Stimulated activated CD4-positive, alpha-beta T cell treated with anti-CD3 and anti-CD28 coated beads, Interleukin-15, amount 100 ng/mL, for 1 hour (primary cell): ENCODE measurements at regions not wholly inside any gene's neighbourhood (a gene's known extent, or its start where the extent isn't known, plus 50 kb on each side); places are given as distances from the start of the nearest gene placed in this dataset.

ENCODE experiments used
- DNase-seq, 2 donors: peaks; one replicate each; pipeline ENCODE4 v3.0.0-alpha.2; 2020; ENCODE audit warnings: low read depth in 1 of 2, low spot score in 1 of 2

DNA sequence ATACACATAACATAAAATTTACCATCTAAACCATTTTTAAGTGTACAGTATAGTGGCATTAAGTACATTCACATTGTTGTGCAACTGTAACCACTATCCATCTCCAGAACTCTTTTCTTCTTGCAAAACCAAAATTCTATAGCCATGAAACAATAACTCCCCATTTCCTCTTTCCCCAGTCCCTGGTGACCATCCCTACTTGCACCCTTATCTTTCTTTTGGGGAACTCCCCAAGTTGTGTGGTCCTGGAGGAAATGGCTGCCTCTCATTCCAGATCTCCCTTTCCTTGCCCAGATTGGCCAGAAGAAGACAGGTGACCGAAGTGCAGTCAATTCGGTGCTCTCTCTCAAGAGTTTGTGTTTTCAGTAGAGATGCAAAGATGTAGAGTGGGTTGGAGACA is 389.6 kb upstream of the C1orf87 start:
- no peak for DNase-seq

DNA sequence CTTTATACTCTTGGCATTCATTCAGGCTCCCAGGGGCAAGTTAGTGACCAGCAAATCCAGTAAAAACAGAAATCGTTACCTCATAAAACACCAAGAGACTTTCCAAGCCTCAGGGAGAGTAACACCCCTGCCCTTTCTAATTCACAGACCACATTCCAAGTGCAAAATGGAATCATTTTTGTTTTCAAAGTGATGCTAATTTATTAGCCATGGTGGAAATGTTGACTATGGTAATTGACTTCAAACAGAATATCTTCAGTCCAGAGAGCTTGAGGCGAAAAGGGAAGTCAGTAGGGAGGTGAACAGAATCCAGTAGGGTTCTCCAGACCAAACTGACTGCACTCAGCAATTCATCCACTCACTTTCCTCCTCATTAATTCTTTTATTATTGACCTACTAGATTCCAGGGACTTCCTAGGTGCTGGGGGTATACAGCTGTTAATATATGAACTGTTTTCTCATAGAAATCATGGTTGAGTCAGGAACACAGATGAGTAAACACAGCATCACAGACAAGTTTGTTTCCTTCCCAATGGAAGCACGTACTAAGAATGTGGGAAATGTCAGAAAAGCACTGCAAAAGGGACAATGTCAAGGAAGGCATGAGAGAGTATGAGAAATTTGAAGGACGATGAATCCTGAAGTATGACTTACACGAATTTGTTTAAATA is 388.5 kb upstream of the C1orf87 start:
- DNase-seq, result no peak

DNA sequence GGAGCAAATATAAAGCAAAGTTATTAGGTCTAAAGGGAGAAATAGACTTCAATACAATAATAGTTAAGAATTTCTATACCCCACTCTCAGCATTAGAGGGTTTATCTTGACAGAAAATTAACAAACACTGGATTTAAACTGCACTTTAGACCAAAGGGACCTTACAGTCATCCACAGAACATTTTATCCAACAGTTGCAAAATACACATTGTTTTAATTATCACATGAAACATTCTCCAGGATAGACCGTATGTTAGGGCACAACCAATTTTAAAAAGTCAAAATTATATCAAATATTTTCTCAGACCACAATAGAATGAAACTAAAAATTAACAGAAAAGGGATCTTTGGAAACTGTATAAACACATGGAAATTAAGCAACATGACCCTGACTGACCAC is 384.5 kb upstream of the C1orf87 start:
- DNase-seq, result no peak

DNA sequence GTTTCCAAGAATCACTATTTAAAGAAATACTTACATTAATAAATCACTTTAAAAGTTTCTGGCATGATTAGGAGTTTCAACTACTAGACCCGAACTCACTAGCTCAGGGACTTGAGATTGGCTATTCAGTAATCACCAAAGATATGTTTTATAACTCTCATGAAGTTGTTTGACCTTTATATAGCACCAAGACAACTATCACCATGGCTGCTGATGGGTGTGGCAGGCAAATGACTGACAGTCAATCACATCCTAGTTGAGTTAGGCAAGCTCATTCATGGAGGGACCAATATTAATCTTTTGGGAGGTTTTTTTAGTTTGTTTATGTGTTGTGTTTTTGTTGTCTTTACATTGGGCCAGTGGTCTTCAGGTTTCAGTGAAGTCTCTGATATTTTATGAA is 376.3 kb upstream of the C1orf87 start:
- DNase-seq, result no peak

DNA sequence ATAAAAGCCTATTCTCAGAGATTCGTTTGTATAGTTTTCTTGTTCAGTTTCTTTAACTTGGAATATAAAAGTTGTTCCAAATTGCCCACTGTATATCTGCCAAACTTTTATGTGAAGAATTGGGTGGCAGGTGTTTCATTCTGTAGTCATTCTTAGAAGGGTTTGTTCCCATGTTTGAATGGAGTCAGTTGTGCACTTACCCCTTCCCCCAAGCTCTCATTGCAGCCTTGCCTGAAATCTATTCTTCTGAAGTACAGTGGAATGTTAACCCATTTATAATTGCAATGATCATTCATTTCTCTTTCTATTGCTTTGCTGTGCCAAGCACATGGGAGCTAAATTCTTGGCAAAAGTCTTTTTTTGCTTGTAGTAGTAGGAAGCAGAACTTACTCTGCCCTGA is 375.3 kb upstream of the C1orf87 start:
- DNase-seq, result no peak

DNA sequence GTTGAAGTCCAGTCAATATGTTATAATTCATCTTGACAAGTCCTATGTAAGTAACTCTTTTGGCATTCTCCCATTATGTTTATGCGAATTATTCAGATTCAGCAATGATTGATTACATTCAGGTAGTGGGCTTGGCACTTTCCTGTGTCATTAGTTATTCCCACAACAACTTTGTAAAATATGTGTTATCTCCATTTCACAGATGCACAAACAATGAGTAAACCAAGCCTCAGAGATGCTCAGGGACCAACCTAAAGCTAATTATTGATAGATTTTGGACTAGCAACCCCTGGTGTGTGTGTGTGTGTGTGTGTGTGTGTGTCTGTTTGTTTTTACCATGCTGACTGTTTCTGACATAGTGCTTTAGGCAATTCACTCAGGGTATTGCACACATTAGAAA is 371.1 kb upstream of the C1orf87 start:
- DNase-seq, result no peak

DNA sequence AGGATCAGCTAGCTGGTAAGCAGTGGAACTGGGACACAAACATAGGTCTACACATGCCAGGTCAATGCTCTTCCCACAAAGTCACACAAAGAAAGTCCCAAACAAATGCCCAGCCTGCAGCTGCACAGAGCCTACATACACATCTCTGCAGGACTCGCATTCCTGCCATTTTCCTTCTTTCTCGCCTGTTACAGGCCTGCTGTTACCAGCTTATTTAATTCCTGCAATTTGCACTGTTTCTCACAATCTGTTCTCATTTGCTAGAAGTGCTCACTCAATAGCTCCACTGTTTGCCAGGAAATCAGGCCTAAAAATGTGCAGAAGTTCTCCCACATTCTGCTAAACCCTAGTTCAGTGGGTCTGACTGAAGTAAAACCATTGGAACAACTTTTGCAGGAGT is 362.6 kb upstream of the C1orf87 start:
- DNase-seq, result no peak

DNA sequence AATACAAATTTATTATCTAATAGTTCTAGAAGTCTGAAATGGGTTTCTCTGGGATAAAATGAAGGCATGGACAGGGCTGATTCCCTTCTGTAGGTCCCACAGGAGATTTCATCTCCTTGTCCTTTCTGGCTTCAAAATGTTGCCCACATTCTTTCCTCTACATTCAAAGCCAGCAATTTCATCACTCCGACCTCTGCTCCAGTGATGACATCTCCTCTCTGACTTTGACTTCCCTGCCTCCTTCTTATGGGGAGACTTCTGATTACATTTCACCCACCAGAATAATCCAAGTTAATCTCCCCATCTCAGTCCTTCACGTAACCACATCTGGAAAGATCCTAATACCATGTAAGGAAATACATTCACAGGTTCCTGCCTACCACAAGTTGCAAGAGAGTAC is 358.0 kb upstream of the C1orf87 start:
- DNase-seq, result no peak

DNA sequence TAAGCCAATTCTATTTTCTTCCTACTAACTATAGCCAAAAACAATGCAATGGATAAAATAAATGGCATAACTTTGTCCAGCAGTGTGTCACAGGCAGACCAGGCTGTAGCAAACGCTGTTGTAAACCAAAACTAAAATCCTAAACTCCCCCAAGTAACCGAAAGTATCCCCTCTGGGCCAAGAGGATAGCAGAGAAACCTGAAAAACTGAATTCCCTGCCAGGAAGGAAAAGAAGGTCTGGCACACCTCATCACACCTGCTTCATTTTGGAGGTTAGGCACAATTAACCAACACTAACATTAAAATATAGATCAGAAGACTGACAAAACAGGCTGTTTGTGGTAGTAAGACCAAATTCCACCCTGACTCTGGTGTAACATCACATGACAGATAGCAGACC is 356.8 kb upstream of the C1orf87 start:
- no peak for DNase-seq

DNA sequence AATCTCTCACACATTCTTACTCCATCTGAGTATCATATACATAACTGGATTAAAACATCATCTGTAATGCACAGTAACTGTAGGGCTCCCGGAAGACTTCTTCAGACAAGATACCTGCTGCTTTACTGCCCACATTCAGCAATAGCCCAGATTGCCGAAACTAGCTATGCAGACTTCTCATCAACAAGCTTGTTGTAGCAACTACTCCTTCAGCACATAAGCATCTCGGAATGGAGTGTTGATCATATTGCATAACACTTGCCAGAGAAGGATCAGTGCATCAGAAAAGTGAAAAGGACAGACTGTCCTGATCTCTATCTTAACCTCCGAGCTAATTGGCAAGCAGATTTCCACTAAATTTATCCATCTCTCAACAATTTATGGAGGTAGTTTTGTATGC is 354.6 kb upstream of the C1orf87 start:
- DNase-seq, result no peak

DNA sequence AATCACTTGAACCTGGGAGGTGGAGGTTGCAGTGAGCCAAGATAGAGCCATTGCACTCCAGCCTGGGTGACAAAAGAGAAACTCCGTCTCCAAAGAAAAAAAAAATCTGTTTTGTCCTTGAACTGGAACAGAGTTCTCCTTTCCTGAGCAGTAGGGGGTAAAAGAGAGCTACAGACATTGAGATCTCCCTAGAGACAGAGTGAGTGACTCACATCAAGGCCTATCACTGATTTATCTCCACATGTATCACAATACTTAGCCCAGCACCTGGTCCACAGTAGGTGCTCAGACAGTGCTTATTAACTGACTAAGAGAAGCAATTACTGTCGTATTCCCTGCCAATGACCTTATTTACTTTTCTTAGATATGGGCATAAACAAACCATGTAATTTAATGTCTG is 354.1 kb upstream of the C1orf87 start:
- DNase-seq, result no peak

DNA sequence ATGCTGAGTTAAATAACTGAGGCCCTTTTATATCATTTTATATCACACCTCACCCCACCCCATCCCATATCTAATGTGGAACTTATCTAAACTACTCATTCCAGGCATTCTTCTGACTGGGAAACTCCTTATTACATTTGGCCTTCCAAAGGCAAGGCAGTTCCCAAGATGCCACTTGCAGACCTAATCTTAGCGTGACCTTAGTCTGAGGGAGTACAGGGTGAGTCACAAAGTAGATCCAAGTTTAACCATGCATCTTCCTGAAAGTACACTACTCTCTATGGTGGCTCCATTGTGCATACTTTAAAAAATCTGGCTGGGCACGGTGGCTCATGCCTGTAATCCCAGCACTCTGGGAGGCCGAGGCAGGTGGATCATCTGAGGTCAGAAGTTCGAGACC is 353.6 kb upstream of the C1orf87 start:
- no peak for DNase-seq

DNA sequence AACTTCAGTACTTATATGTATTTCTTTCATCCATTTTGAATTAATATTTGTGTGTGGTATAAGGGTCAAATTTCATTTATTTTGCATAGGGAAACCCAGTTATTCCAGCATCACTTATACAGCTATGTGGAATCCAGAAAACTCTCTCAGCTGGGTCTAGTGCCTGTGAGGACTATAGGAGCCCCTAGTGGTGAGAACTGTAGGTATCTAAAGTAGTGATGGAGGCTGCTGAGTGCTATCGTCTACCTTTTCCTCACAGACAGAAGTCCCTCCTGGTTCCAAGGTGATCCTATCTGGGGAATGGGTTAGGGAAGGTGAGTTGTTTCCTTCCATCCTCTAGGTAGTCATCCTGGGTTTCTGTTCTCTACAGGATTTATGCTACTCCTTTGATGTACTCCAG is 352.0 kb upstream of the C1orf87 start:
- DNase-seq, result no peak

DNA sequence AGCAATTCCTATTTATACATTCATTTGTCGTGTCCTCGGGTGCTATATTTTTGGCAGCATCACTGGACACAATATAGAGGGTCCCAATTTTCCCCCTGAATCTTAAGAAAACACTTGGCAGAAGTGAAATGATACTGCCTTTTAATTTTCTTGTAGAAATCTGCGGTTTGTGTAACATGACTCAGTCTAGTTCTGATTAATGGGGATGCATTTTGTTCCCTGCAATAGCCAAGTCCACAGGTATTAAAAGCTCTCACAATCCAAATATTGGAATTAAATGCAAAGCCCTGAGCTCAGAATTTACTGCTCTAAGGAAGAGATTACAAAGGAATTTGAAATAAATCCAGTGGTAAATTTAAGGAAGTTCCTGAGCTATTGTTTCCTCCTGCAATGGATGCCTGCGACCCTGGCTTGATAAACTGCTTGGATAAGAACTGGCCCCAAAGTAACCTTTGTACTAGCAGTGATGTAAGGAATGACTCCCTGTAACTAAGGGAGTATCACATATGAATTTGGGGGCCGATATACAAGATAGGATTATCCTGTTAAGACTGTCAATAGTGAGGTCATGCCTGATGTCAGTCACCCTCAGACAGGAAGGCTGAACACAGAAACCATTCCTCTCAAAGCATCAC is 349.7 kb upstream of the C1orf87 start:
- DNase-seq, result no peak

DNA sequence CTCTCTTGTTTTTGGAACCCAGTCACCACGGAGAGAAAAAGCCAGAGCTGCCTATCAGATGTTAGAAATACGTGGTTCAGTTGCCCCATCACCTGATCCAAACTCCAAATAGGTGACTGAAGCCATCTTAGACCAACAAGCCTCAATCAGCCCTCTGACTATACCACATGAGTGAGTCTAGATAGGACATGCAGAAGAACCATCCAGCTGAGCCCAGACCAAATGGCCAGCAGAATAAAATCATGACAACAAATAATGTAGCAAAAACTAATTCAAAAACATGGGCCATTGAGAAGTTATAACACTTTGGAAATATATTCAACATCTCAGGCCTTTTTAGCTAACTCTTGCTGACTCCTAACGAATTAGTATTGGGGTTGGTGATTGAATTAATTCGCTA is 348.4 kb upstream of the C1orf87 start:
- DNase-seq, result no peak

DNA sequence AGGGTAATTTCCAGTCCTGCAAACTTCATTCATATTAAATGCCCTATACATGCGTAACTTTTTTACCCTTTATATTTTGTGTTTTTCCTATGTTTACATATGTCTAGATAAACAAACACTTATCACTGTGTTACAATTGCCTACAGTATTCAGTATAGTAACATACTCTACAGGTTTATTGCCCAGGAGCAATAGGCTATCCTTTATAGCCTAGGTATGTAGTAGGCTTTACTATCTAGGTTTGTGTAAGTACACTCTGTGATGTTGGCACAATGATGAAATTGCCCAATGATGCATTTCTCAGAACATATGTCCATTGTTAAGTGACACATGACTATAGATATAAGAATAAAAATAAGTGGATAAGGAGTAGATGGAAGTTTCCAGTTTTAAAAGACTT is 345.5 kb upstream of the C1orf87 start:
- DNase-seq, result no peak

DNA sequence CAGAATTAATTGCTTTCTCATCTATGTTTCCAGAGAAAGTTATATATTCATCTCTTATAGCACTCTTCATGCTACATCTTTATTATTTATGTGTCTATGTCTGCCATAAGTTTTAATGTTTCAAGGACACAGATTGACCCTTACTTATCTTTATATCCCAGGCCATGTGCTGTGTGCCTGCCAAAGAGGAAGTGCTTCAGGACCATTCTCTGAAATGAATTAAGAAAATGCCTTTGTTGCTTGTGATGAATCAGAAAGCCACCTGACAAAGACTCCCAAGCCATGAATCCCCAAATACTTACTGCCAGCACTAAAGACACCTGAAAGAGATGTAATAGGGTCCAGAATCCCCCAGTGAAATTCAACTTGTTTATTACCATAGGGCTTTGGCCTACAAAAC is 342.1 kb upstream of the C1orf87 start:
- no peak for DNase-seq

DNA sequence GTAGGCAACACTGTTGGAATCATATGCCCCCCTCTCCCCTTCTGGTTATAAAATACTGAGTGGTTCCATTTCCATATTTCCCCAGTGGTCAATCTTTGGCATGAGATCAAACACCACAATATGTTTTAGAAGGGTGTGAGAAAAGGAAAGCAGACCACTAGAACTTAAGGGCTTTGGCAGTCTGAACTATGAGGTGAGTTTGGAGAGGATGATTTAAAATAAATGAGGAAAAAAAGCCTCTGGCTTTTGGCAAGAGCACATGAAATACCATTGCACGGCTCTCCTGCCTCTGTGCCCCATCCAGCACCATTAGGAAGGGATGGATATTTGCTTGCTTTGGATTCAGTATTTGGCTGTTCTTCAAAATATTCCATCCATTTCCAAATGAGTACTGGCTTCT is 339.5 kb upstream of the C1orf87 start:
- DNase-seq, result no peak

DNA sequence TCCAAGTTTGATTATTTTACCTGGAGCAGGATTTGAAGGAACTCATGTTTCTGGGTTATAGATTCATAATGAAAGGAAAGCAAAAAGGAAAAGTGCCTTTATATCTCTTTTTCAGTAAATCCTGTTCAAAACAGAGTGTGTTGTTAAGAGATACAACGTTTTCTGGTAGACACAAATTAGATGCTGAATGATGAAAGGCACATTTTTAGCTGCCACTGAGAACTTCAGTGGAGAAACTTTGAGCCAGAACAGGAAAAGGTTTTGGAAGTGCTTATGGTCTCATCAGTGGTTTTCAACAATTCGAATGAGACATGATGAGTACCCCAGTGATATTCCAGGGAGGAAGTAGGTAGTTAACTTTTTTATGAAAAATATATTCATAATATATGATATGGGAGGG is 338.0 kb upstream of the C1orf87 start:
- no peak for DNase-seq

DNA sequence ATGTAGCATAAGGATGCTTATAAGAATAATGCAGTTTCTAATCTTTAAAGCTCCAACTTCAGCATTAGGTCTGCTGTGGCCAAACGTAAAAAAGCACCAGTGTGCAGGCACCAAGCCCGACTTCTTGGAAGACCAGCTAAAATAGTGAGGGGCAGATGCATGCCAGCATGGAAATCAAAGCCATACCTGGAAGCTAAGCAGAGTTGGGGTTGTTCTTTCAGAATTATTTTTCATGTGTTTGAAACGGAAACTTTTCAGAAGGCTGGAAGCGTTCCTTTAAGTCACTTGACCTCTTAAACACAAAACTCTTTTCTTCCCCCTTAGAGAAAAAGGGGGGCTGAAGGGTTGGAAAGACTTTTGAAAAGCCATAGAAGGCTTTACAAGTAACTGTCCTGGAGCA is 329.2 kb upstream of the C1orf87 start:
- no peak for DNase-seq

DNA sequence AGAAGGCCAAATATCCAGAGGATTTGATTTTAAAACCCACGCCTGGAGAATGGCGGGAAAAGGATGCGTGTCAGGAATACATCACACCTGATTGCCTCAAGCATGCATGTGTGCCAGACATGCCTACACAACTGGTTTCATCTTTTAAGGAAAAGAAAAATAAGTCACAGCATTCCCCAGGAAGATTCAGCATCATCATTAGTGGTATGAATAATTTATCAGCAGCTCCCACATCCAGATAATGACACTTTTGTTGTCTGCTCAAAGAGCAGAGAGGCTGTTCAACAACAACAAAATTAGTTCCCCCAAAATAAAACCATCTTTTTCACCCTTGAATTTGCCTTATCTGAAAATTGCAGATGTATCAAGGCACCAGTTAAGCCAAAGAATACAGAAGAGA is 328.6 kb upstream of the C1orf87 start:
- no peak for DNase-seq

DNA sequence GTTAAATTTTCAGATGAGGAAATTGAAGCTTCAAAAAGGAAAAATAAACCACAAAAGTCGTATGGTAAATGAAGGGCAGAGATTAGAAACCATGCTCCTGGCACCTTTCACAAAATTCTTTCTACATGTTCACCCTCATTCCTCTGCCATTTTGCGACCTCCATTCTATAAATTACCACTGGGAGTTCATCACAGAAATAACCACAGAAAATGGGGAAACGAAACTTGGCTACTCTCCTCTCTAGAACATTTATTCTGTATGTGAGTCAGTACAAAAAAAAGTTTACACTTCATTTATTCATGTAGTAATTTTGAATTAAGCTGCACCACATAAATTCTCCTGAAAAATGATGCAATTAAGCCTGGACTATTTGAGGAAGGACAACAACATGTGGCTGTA is 320.9 kb upstream of the C1orf87 start:
- no peak for DNase-seq

DNA sequence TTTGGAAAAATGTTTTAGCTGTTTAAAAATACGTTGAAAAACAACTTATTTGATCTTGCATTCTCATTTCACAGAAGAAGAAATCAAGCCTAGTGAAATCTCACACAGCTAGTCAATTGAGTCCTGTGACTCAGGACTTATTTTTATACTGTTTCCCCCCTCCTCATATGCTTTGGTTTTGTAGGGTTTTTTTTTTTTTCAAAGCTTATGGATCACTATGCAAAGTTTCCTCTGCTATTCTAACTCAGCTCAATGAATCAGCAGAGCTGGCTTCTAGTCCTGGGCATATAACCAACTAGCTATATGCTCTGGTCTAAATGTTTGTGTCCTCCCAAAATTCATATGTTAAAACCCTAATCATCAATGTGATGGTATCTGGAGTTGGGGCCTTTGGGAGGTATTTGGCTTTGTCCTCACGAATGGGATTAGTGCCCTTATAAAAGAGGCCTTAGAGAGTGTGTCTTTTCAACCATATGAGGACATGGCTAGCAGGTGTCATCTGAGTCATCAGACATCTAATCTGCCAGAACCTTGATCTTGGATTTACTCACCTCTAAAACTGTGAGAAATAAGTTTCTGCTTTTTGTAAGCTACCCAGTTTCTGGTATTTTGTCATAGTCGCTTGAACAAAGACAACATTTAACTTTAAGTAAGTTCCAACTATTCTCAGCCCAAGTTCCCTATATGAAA is 317.2 kb upstream of the C1orf87 start:
- DNase-seq, result no peak
